ENCODE measurements at regions not wholly inside any gene's neighbourhood (a gene's known extent, or its start where the extent isn't known, plus 50 kb on each side); places are given as distances from the start of the nearest gene placed in this dataset.

DNA sequence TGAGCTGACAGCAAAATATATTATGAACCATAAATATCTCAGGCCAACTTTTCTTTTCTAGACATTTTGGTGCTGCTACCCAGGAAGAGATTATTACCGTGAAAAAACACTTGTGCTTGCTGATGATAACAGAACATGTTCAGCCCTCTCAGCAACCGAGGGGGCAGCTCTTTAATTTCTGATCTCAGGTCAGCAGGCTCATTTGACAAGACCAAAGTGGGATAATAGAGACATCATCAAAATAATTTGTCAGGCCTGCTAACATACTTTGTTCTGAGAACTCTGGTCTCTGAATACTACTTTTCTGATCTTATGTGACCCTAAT, 645.9 kb upstream of the KCNMB2 start:
- TF ChIP-seq EZH2 (IDR thresholded peaks at IDR 0.05) (no peak), POLR2AphosphoS5 (IDR thresholded peaks at IDR 0.05; ENCODE audit: borderline replicate concordance, low read depth, low read length) (no peak), FOXP2 (optimal IDR thresholded peaks at IDR 0.05; ENCODE audit: control extremely low read depth, extremely low read length, insufficient read depth) (no peak)

Measured in SK-N-MC (cell line).